CD4-positive, alpha-beta T cell (primary cell): ENCODE measurements at regions not wholly inside any gene's neighbourhood (a gene's known extent, or its start where the extent isn't known, plus 50 kb on each side); places are given as distances from the start of the nearest gene placed in this dataset.

ENCODE experiments used
- ATAC-seq: fragments of 200-7000 bp; cut with Tn5 transposase; one replicate; pipeline ENCODE4 v1.10.0; 2022; ENCODE audit warnings: mild to moderate bottlenecking; ENCODE audit not compliant: poor library complexity
- CTCF ChIA-PET: fragments of 350-600 bp; sonication (Branson Sonifier 250); formaldehyde crosslinking; loops from one replicate; lab custom pipeline; 2021; ENCODE audit warnings: antibody characterized with exemption, inconsistent platforms; lab: Charles Lee
- POLR2A ChIA-PET: fragments of 350-600 bp; sonication (Branson Sonifier 250); formaldehyde crosslinking; loops from one replicate; lab custom pipeline; 2021; ENCODE audit warnings: antibody characterized with exemption, inconsistent platforms; lab: Charles Lee
- DNase-seq, 14 experiments: peaks; one replicate each; pipeline ENCODE4 v3.0.0-alpha.2; 2013 to 2020; ENCODE audit warnings: mixed read lengths in 2 of 14
- H3K27ac ChIP-seq, 2 donors: one replicate each; pipeline versions ENCODE4 v1.5.1 to v1.7.0; 2013; ENCODE audit warnings: low read length in 2 of 2, low read depth in 1 of 2, mild to moderate bottlenecking in 1 of 2
- H3K27me3 ChIP-seq, 2 experiments: 1 replicate in 1 of 2; 2 replicates in 1 of 2; pipeline versions ENCODE4 v1.6.1 to v1.7.0; 2013; ENCODE audit warnings: low read length in 2 of 2, control low read depth in 1 of 2, mild to moderate bottlenecking in 1 of 2, moderate library complexity in 1 of 2; ENCODE audit not compliant: insufficient read depth in 2 of 2, control insufficient read depth in 1 of 2
- H3K36me3 ChIP-seq: one replicate; pipeline ENCODE4 v1.6.1; 2013; ENCODE audit warnings: low read length, control low read depth; ENCODE audit not compliant: insufficient read depth
- H3K4me1 ChIP-seq: one replicate; pipeline ENCODE4 v1.6.1; 2013; ENCODE audit warnings: low read length, control low read depth; ENCODE audit not compliant: insufficient read depth
- H3K4me3 ChIP-seq: one replicate; pipeline ENCODE4 v1.5.1; 2013; ENCODE audit warnings: mild to moderate bottlenecking, low read length, moderate library complexity
- H3K9me3 ChIP-seq, 2 experiments: 1 replicate in 1 of 2; 2 replicates in 1 of 2; pipeline versions ENCODE4 v1.6.1 to v1.7.0; 2013; ENCODE audit warnings: low read length in 2 of 2, mild to moderate bottlenecking in 2 of 2, control low read depth in 1 of 2, moderate library complexity in 1 of 2; ENCODE audit not compliant: control insufficient read depth in 1 of 2, insufficient read depth in 1 of 2
- H3K27ac Mint-ChIP-seq: one replicate; pipeline ENCODE4 v1.8.0; 2020; ENCODE audit warnings: mixed read lengths
- H3K27me3 Mint-ChIP-seq: one replicate; pipeline ENCODE4 v1.8.0; 2021; ENCODE audit warnings: mixed read lengths
- H3K36me3 Mint-ChIP-seq: one replicate; pipeline ENCODE4 v1.8.0; 2021; ENCODE audit warnings: low read depth, mixed read lengths
- H3K4me1 Mint-ChIP-seq: one replicate; pipeline ENCODE4 v1.8.0; 2021; ENCODE audit warnings: low read depth, mixed read lengths
- H3K4me3 Mint-ChIP-seq: one replicate; pipeline ENCODE4 v1.8.0; 2020; ENCODE audit warnings: mild to moderate bottlenecking, mixed read lengths
- H3K9me3 Mint-ChIP-seq: one replicate; pipeline ENCODE4 v1.8.0; 2020; ENCODE audit warnings: mixed read lengths
- CTCF ChIP-seq: fragments of 200-600 bp; IDR thresholded peaks from one replicate; pipeline ENCODE4 v1.8.0; 2022; ENCODE audit warnings: antibody characterized with exemption, mild to moderate bottlenecking
- intact Hi-C, 2 experiments: fragments of 100-400 bp; cut with DNase I in 1 of 2; cut with micrococcal nuclease in 1 of 2; formaldehyde crosslinking; loops; one replicate each; pipeline versions ENCODE4 v1.15.1 to v1.9.0; 2023 to 2025; cut with DNase I, micrococcal nuclease

GRCh38 chr5:63240063-63240755 lies 661.6 kb downstream of the LRRC70 start:
- no peak overlapping the region for H3K4me3 ChIP-seq
- Mint-ChIP-seq H3K27ac (no peak overlapping the region), H3K4me1 (no peaks in the 10 kb centered on the region), H3K4me3 (no peak overlapping the region), H3K27me3 (no peaks in the 10 kb centered on the region), H3K9me3 (no peaks in the 10 kb centered on the region), H3K36me3 (no peaks in the 10 kb centered on the region)
- POLR2A ChIA-PET, result no interaction called here
- no peak overlapping the region for H3K27ac ChIP-seq
- DNase-seq, result no peak
- no peaks in the 10 kb centered on the region for H3K9me3 ChIP-seq
- H3K4me1 ChIP-seq, result no peaks in the 10 kb centered on the region
- ATAC-seq, result no peak
- TF ChIP-seq CTCF, result no peak
- intact Hi-C loops, result no loop called here
- CTCF ChIA-PET, result no interaction called here
- H3K27me3 ChIP-seq, result no peaks in the 10 kb centered on the region
- no peaks in the 10 kb centered on the region for H3K36me3 ChIP-seq

- no peak overlapping the region for H3K27ac Mint-ChIP-seq
- no peaks in the 10 kb centered on the region for H3K27me3 ChIP-seq
- no peak overlapping the region for H3K27ac ChIP-seq
- H3K36me3 Mint-ChIP-seq, result no peaks in the 10 kb centered on the region
- no peaks in the 10 kb centered on the region for H3K4me1 Mint-ChIP-seq
- H3K4me3 Mint-ChIP-seq, result no peak overlapping the region
- no peaks in the 10 kb centered on the region for H3K9me3 ChIP-seq
- no peak for TF ChIP-seq CTCF
- POLR2A ChIA-PET, result no interaction called here
- CTCF ChIA-PET, result no interaction called here
- no peaks in the 10 kb centered on the region for H3K27me3 Mint-ChIP-seq
- no peak for ATAC-seq
- intact Hi-C loops, result no loop called here
- H3K4me3 ChIP-seq, result no peak overlapping the region
- no peak for DNase-seq
- no peaks in the 10 kb centered on the region for H3K4me1 ChIP-seq
- H3K36me3 ChIP-seq, result no peaks in the 10 kb centered on the region
- H3K9me3 Mint-ChIP-seq, result no peaks in the 10 kb centered on the region
Measured at GRCh38 chr5:63233911-63234310, 655.3 kb downstream of the LRRC70 start.

GRCh38 chr5:63233361-63233760 lies 654.7 kb downstream of the LRRC70 start:
- Histone ChIP-seq H3K4me1 (no peaks in the 10 kb centered on the region), H3K27ac (no peak overlapping the region), H3K4me3 (no peak overlapping the region), H3K36me3 (no peaks in the 10 kb centered on the region), H3K27me3 (no peaks in the 10 kb centered on the region), H3K9me3 (no peaks in the 10 kb centered on the region)
- H3K27me3 Mint-ChIP-seq, result no peaks in the 10 kb centered on the region
- TF ChIP-seq CTCF, result no peak
- ChIA-PET CTCF (no interaction called here), POLR2A (no interaction called here)
- DNase-seq (no peak), ATAC-seq (no peak)
- H3K36me3 Mint-ChIP-seq, result no peaks in the 10 kb centered on the region
- intact Hi-C loops, result no loop called here
- no peak overlapping the region for H3K4me3 Mint-ChIP-seq
- no peaks in the 10 kb centered on the region for H3K4me1 Mint-ChIP-seq
- no peaks in the 10 kb centered on the region for H3K9me3 Mint-ChIP-seq
- H3K27ac Mint-ChIP-seq, result no peak overlapping the region
